ENCODE measurements at regions not wholly inside any gene's neighbourhood (a gene's known extent, or its start where the extent isn't known, plus 50 kb on each side); places are given as distances from the start of the nearest gene placed in this dataset.
"Not testable (repeated sequence)": the region's sequence is repeated elsewhere in the genome, so short reads cannot be mapped to it uniquely, and the experiment has no call there.

GRCh38 chr5:116982035-116982434, 407.4 kb upstream of the SEMA6A start:
- Mint-ChIP-seq H3K27me3 (no peaks in the 10 kb centered on the region), H3K9me3 (peaks cover 2% of the 10 kb centered on the region), H3K36me3 (ENCODE audit: low read depth) (no peaks in the 10 kb centered on the region), H3K4me3 (no peak overlapping the region), H3K4me1 (no peaks in the 10 kb centered on the region), H3K27ac (no peak overlapping the region)
- ChIA-PET POLR2A (no interaction called here), CTCF (no interaction called here)
- DNase-seq: no peak

GRCh38 chr5:116980581-116980980, 406.0 kb upstream of the SEMA6A start:
- H3K27ac Mint-ChIP-seq: no peak overlapping the region
- H3K27me3 Mint-ChIP-seq: no peaks in the 10 kb centered on the region
- ChIA-PET CTCF (no interaction called here), POLR2A (no interaction called here)
- no peak overlapping the region for H3K4me3 Mint-ChIP-seq
- no peak for DNase-seq
- H3K4me1 Mint-ChIP-seq: no peaks in the 10 kb centered on the region
- H3K9me3 Mint-ChIP-seq: peaks cover 2% of the 10 kb centered on the region
- H3K36me3 Mint-ChIP-seq (ENCODE audit: low read depth): no peaks in the 10 kb centered on the region

- H3K27me3 Mint-ChIP-seq: no peaks in the 10 kb centered on the region
- CTCF ChIA-PET: no interaction called here
Measured at GRCh38 chr5:116976767-116977166, 402.1 kb upstream of the SEMA6A start.

GRCh38 chr5:116971131-116971530, 396.5 kb upstream of the SEMA6A start:
- Mint-ChIP-seq H3K4me3 (no peak overlapping the region), H3K27ac (no peak overlapping the region), H3K9me3 (peaks cover 4% of the 10 kb centered on the region), H3K36me3 (ENCODE audit: low read depth) (no peaks in the 10 kb centered on the region), H3K4me1 (no peaks in the 10 kb centered on the region), H3K27me3 (no peaks in the 10 kb centered on the region)
- DNase-seq: no peak
- POLR2A ChIA-PET: no interaction called here
- CTCF ChIA-PET: no interaction called here

More at GRCh38 chr5:116976767-116977166, 402.1 kb upstream of the SEMA6A start:
- Mint-ChIP-seq H3K9me3 (no peaks in the 10 kb centered on the region), H3K4me3 (no peak overlapping the region), H3K36me3 (ENCODE audit: low read depth) (no peaks in the 10 kb centered on the region), H3K27ac (no peak overlapping the region), H3K4me1 (no peaks in the 10 kb centered on the region)
- no peak for DNase-seq
- POLR2A ChIA-PET: no interaction called here

- no peak for DNase-seq
- ChIA-PET CTCF (no interaction called here), POLR2A (no interaction called here)
- H3K9me3 Mint-ChIP-seq: peaks cover 4% of the 10 kb centered on the region
- no peak overlapping the region for H3K27ac Mint-ChIP-seq
- no peak overlapping the region for H3K4me3 Mint-ChIP-seq
- H3K36me3 Mint-ChIP-seq (ENCODE audit: low read depth): no peaks in the 10 kb centered on the region
- no peaks in the 10 kb centered on the region for H3K27me3 Mint-ChIP-seq
- H3K4me1 Mint-ChIP-seq: no peaks in the 10 kb centered on the region
Measured at GRCh38 chr5:116970318-116970717, 395.7 kb upstream of the SEMA6A start.

GRCh38 chr5:116964438-116964837, 389.8 kb upstream of the SEMA6A start:
- H3K4me3 Mint-ChIP-seq: no peak overlapping the region
- CTCF ChIA-PET: no interaction called here
- no peak overlapping the region for H3K27ac Mint-ChIP-seq
- no peaks in the 10 kb centered on the region for H3K36me3 Mint-ChIP-seq (ENCODE audit: low read depth)
- no peaks in the 10 kb centered on the region for H3K27me3 Mint-ChIP-seq
- POLR2A ChIA-PET: no interaction called here
- no peaks in the 10 kb centered on the region for H3K4me1 Mint-ChIP-seq
- no peak for DNase-seq
- H3K9me3 Mint-ChIP-seq: peaks cover 4% of the 10 kb centered on the region

- H3K27me3 Mint-ChIP-seq: no peaks in the 10 kb centered on the region
- DNase-seq: no peak
- no peaks in the 10 kb centered on the region for H3K4me1 Mint-ChIP-seq
- no peaks in the 10 kb centered on the region for H3K36me3 Mint-ChIP-seq (ENCODE audit: low read depth)
- no peak overlapping the region for H3K27ac Mint-ChIP-seq
- ChIA-PET POLR2A (no interaction called here), CTCF (no interaction called here)
- H3K4me3 Mint-ChIP-seq: no peak overlapping the region
- no peaks in the 10 kb centered on the region for H3K9me3 Mint-ChIP-seq
Measured at GRCh38 chr5:116961021-116961420, 386.4 kb upstream of the SEMA6A start.

GRCh38 chr5:116959843-116960242, 385.2 kb upstream of the SEMA6A start:
- Mint-ChIP-seq H3K27me3 (no peaks in the 10 kb centered on the region), H3K36me3 (ENCODE audit: low read depth) (no peaks in the 10 kb centered on the region), H3K4me3 (no peak overlapping the region), H3K4me1 (no peaks in the 10 kb centered on the region), H3K9me3 (no peaks in the 10 kb centered on the region), H3K27ac (no peak overlapping the region)
- ChIA-PET POLR2A (no interaction called here), CTCF (no interaction called here)
- DNase-seq: no peak

GRCh38 chr5:116953251-116953930, 378.8 kb upstream of the SEMA6A start:
- POLR2A ChIA-PET: no interaction called here
- no peak overlapping the region for H3K27ac Mint-ChIP-seq
- CTCF ChIA-PET: no interaction called here

GRCh38 chr5:116951219-116951618, 376.6 kb upstream of the SEMA6A start:
- H3K36me3 Mint-ChIP-seq (ENCODE audit: low read depth): no peaks in the 10 kb centered on the region
- H3K9me3 Mint-ChIP-seq: no peaks in the 10 kb centered on the region
- H3K27me3 Mint-ChIP-seq: no peaks in the 10 kb centered on the region
- ChIA-PET CTCF (interaction anchor here (1.0 kb wide), 1 partner anchor 813 kb away, joined by 3 read pairs; no protein-coding TSS in a partner anchor), POLR2A (no interaction called here)
- H3K4me3 Mint-ChIP-seq: no peak overlapping the region
- H3K27ac Mint-ChIP-seq: no peak overlapping the region
- H3K4me1 Mint-ChIP-seq: no peaks in the 10 kb centered on the region
- no peak for DNase-seq

More at GRCh38 chr5:116953251-116953930, 378.8 kb upstream of the SEMA6A start:
- Mint-ChIP-seq H3K9me3 (no peaks in the 10 kb centered on the region), H3K4me3 (no peak overlapping the region), H3K27me3 (no peaks in the 10 kb centered on the region), H3K36me3 (ENCODE audit: low read depth) (no peaks in the 10 kb centered on the region), H3K4me1 (no peaks in the 10 kb centered on the region)
- no peak for DNase-seq

- Mint-ChIP-seq H3K36me3 (ENCODE audit: low read depth) (no peaks in the 10 kb centered on the region), H3K27ac (no peak overlapping the region), H3K27me3 (no peaks in the 10 kb centered on the region), H3K4me3 (no peak overlapping the region), H3K9me3 (no peaks in the 10 kb centered on the region), H3K4me1 (no peaks in the 10 kb centered on the region)
- ChIA-PET CTCF (interaction anchor here (1.4 to 1.6 kb wide), 2 partner anchors 25 to 811 kb away, joined by 3 to 10 read pairs; no protein-coding TSS in a partner anchor), POLR2A (no interaction called here)
- DNase-seq: peak; percentile 57
Measured at GRCh38 chr5:116947691-116948528, 373.3 kb upstream of the SEMA6A start.

GRCh38 chr5:116945613-116946382, 371.2 kb upstream of the SEMA6A start:
- CTCF ChIA-PET: interaction anchor here (1.4 kb wide), 1 partner anchor 809 kb away, joined by 4 read pairs; no protein-coding TSS in a partner anchor
- POLR2A ChIA-PET; H3K36me3 Mint-ChIP-seq (ENCODE audit: low read depth); H3K9me3 Mint-ChIP-seq; H3K27me3 Mint-ChIP-seq; H3K4me1 Mint-ChIP-seq; H3K27ac Mint-ChIP-seq; H3K4me3 Mint-ChIP-seq; DNase-seq: not testable (repeated sequence)

GRCh38 chr5:116944183-116944582, 369.6 kb upstream of the SEMA6A start:
- POLR2A ChIA-PET: no interaction called here
- CTCF ChIA-PET: no interaction called here
- no peaks in the 10 kb centered on the region for H3K4me1 Mint-ChIP-seq
- H3K9me3 Mint-ChIP-seq: no peaks in the 10 kb centered on the region
- no peak overlapping the region for H3K4me3 Mint-ChIP-seq
- DNase-seq: no peak
- H3K27me3 Mint-ChIP-seq: no peaks in the 10 kb centered on the region
- no peaks in the 10 kb centered on the region for H3K36me3 Mint-ChIP-seq (ENCODE audit: low read depth)
- H3K27ac Mint-ChIP-seq: no peak overlapping the region
